Liver (tissue), 8 donors: ENCODE measurements at regions not wholly inside any gene's neighbourhood (a gene's known extent, or its start where the extent isn't known, plus 50 kb on each side); places are given as distances from the start of the nearest gene placed in this dataset.

ENCODE experiments used
- DNase-seq: peaks from one replicate; pipeline ENCODE4 v3.0.0-alpha.2; 2017; ENCODE audit warnings: low spot score
- H3K27ac ChIP-seq, 2 donors: one replicate each; pipeline ENCODE4 v1.7.0; 2013; ENCODE audit warnings: inconsistent platforms in 2 of 2, low read length in 2 of 2, control low read depth in 1 of 2, low read depth in 1 of 2, mild to moderate bottlenecking in 1 of 2
- H3K27me3 ChIP-seq, 4 donors: one replicate each; pipeline versions ENCODE4 v1.6.1 to v1.7.0; 2013; ENCODE audit warnings: low read length in 3 of 4, inconsistent platforms in 1 of 4, mild to moderate bottlenecking in 1 of 4, moderate library complexity in 1 of 4; ENCODE audit not compliant: control insufficient read depth in 4 of 4, insufficient read depth in 4 of 4
- H3K36me3 ChIP-seq, 4 donors: one replicate each; pipeline versions ENCODE4 v1.6.1 to v1.7.0; 2013; ENCODE audit warnings: low read length in 3 of 4, mild to moderate bottlenecking in 3 of 4, low read depth in 1 of 4, moderate library complexity in 1 of 4; ENCODE audit not compliant: control insufficient read depth in 4 of 4, insufficient read depth in 3 of 4
- H3K4me1 ChIP-seq, 4 donors: one replicate each; pipeline versions ENCODE4 v1.6.1 to v1.7.0; 2013; ENCODE audit warnings: low read length in 3 of 4, mild to moderate bottlenecking in 3 of 4, moderate library complexity in 1 of 4; ENCODE audit not compliant: control insufficient read depth in 4 of 4, insufficient read depth in 4 of 4
- H3K4me3 ChIP-seq, 3 donors: one replicate each; pipeline versions ENCODE4 v1.6.1 to v1.7.0; 2013; ENCODE audit warnings: low read length in 3 of 3, control low read depth in 1 of 3, low read depth in 1 of 3, mild to moderate bottlenecking in 1 of 3
- H3K9ac ChIP-seq, 2 donors: one replicate each; pipeline ENCODE4 v1.7.0; 2013; ENCODE audit warnings: low read length in 2 of 2, mild to moderate bottlenecking in 2 of 2, moderate library complexity in 2 of 2, control low read depth in 1 of 2, low read depth in 1 of 2
- H3K9me3 ChIP-seq, 4 donors: one replicate each; pipeline versions ENCODE4 v1.6.1 to v1.7.0; 2013; ENCODE audit warnings: low read length in 3 of 4; ENCODE audit not compliant: control insufficient read depth in 4 of 4
- CTCF ChIP-seq: fragments of 150-350 bp; IDR thresholded peaks from 2 replicates; pipeline ENCODE4 v1.5.1; 2017; ENCODE audit warnings: improper control_type of control experiment, low read depth, low read length; ENCODE audit not compliant: missing input control
- EGR1 ChIP-seq, 2 donors: IDR thresholded peaks; 2 replicates each; pipeline ENCODE4 v1.6.1; 2016 to 2018; ENCODE audit warnings: antibody characterized with exemption in 2 of 2, low read depth in 2 of 2
- FOXA1 ChIP-seq: IDR thresholded peaks from 2 replicates; pipeline ENCODE4 v1.6.1; 2016; ENCODE audit warnings: antibody characterized with exemption
- FOXA2 ChIP-seq: IDR thresholded peaks from 2 replicates; pipeline ENCODE4 v1.6.1; 2016; ENCODE audit warnings: antibody characterized with exemption
- GABPA ChIP-seq, 2 donors: IDR thresholded peaks in 1 of 2; conservative IDR thresholded peaks in 1 of 2; 2 replicates each; pipeline ENCODE4 v1.6.1; 2016; ENCODE audit warnings: antibody characterized with exemption in 2 of 2, mild to moderate bottlenecking in 1 of 2, moderate library complexity in 1 of 2
- HNF4A ChIP-seq, 2 donors: conservative IDR thresholded peaks; 2 replicates each; pipeline ENCODE4 v1.6.1; 2016; ENCODE audit warnings: antibody characterized with exemption in 2 of 2, mild to moderate bottlenecking in 2 of 2
- HNF4G ChIP-seq: IDR thresholded peaks from 2 replicates; pipeline ENCODE4 v1.6.1; 2016; ENCODE audit warnings: antibody characterized with exemption
- JUND ChIP-seq, 2 donors: IDR thresholded peaks; 2 replicates each; pipeline ENCODE4 v1.6.1; 2016; ENCODE audit warnings: antibody characterized with exemption in 2 of 2
- MAX ChIP-seq: IDR thresholded peaks from 2 replicates; pipeline ENCODE4 v1.6.1; 2016; ENCODE audit warnings: antibody characterized with exemption
- RAD21 ChIP-seq, 2 donors: IDR thresholded peaks; 2 replicates each; pipeline ENCODE4 v1.6.1; 2016; ENCODE audit warnings: antibody characterized with exemption in 2 of 2, mild to moderate bottlenecking in 2 of 2
- RXRA ChIP-seq, 2 donors: IDR thresholded peaks; 2 replicates each; pipeline ENCODE4 v1.6.1; 2017 to 2018; ENCODE audit warnings: antibody characterized with exemption in 2 of 2, mild to moderate bottlenecking in 1 of 2
- TAF1 ChIP-seq: conservative IDR thresholded peaks from 2 replicates; pipeline ENCODE4 v1.6.1; 2016; ENCODE audit warnings: antibody characterized with exemption, mild to moderate bottlenecking
- WGBS: extraction: QIAGEN DNeasy Blood & Tissue Kit; methylation state at CpG from one replicate; pipeline ENCODE4 v1.1.7; 2013; 5-methylcytosine and 5-hydroxymethylcytosine counted together
- TF ChIP-seq, protein P1 (sequence below): IDR thresholded peaks from 2 replicates; pipeline ENCODE4 v1.6.1; 2016; ENCODE audit warnings: antibody characterized with exemption
- TF ChIP-seq, protein P2 (sequence below): IDR thresholded peaks from 2 replicates; pipeline ENCODE4 v1.6.1; 2016; ENCODE audit warnings: antibody characterized with exemption
- TF ChIP-seq, protein P3 (sequence below): IDR thresholded peaks from 2 replicates; pipeline ENCODE4 v1.6.1; 2016; ENCODE audit warnings: antibody characterized with exemption, mild to moderate bottlenecking
- donor health status: healthy.
- donor health status: healthy.
- donor health status: healthy.
- donor health status: healthy.
- donor health status: healthy.

- no peak for TF ChIP-seq RAD21 (IDR thresholded peaks at IDR 0.05)
These were observed 154.5 kb downstream of the TMEM168 start (continued) for GRCh38 chr7:112635742-112636141.

GRCh38 chr7:112638675-112639400 is 151.4 kb downstream of the TMEM168 start:
- Histone ChIP-seq H3K27ac (no peak overlapping the region), H3K27me3 (no peaks in the 10 kb centered on the region), H3K4me3 (no peak overlapping the region), H3K9ac (no peak overlapping the region), H3K4me1 (no peaks in the 10 kb centered on the region), H3K36me3 (no peaks in the 10 kb centered on the region), H3K9me3 (no peaks in the 10 kb centered on the region)
- TF ChIP-seq FOXA1 (no peak), HNF4A (conservative IDR thresholded peaks at IDR 0.05) (no peak), JUND (IDR thresholded peaks at IDR 0.05) (no peak), MAX (no peak), HNF4G (no peak), EGR1 (IDR thresholded peaks at IDR 0.05; ENCODE audit: low read depth in 2 of 2) (no peak), TAF1 (no peak), CTCF (no peak)
- TF ChIP-seq, protein P1, sequence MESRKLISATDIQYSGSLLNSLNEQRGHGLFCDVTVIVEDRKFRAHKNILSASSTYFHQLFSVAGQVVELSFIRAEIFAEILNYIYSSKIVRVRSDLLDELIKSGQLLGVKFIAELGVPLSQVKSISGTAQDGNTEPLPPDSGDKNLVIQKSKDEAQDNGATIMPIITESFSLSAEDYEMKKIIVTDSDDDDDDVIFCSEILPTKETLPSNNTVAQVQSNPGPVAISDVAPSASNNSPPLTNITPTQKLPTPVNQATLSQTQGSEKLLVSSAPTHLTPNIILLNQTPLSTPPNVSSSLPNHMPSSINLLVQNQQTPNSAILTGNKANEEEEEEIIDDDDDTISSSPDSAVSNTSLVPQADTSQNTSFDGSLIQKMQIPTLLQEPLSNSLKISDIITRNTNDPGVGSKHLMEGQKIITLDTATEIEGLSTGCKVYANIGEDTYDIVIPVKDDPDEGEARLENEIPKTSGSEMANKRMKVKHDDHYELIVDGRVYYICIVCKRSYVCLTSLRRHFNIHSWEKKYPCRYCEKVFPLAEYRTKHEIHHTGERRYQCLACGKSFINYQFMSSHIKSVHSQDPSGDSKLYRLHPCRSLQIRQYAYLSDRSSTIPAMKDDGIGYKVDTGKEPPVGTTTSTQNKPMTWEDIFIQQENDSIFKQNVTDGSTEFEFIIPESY, result no peak
- TF ChIP-seq, protein P2, sequence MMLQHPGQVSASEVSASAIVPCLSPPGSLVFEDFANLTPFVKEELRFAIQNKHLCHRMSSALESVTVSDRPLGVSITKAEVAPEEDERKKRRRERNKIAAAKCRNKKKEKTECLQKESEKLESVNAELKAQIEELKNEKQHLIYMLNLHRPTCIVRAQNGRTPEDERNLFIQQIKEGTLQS, result no peak
- TF ChIP-seq, protein P3, sequence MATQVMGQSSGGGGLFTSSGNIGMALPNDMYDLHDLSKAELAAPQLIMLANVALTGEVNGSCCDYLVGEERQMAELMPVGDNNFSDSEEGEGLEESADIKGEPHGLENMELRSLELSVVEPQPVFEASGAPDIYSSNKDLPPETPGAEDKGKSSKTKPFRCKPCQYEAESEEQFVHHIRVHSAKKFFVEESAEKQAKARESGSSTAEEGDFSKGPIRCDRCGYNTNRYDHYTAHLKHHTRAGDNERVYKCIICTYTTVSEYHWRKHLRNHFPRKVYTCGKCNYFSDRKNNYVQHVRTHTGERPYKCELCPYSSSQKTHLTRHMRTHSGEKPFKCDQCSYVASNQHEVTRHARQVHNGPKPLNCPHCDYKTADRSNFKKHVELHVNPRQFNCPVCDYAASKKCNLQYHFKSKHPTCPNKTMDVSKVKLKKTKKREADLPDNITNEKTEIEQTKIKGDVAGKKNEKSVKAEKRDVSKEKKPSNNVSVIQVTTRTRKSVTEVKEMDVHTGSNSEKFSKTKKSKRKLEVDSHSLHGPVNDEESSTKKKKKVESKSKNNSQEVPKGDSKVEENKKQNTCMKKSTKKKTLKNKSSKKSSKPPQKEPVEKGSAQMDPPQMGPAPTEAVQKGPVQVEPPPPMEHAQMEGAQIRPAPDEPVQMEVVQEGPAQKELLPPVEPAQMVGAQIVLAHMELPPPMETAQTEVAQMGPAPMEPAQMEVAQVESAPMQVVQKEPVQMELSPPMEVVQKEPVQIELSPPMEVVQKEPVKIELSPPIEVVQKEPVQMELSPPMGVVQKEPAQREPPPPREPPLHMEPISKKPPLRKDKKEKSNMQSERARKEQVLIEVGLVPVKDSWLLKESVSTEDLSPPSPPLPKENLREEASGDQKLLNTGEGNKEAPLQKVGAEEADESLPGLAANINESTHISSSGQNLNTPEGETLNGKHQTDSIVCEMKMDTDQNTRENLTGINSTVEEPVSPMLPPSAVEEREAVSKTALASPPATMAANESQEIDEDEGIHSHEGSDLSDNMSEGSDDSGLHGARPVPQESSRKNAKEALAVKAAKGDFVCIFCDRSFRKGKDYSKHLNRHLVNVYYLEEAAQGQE, result no peak
- WGBS, result 84% methylated on average over 2 of the region's 2 CpGs
- DNase-seq, result no peak

GRCh38 chr7:112640685-112641084 is 149.5 kb downstream of the TMEM168 start:
- Histone ChIP-seq H3K4me3 (no peak overlapping the region), H3K36me3 (no peaks in the 10 kb centered on the region), H3K9me3 (no peaks in the 10 kb centered on the region), H3K4me1 (no peaks in the 10 kb centered on the region), H3K27me3 (no peaks in the 10 kb centered on the region), H3K27ac (no peak overlapping the region), H3K9ac (no peak overlapping the region)
- DNase-seq, result no peak
- WGBS, result 21% methylated on average over 1 of the region's 1 CpG
- TF ChIP-seq HNF4A (conservative IDR thresholded peaks at IDR 0.05) (no peak), GABPA (IDR thresholded peaks at IDR 0.05 in 1 of 2, conservative IDR thresholded peaks at IDR 0.05 in 1 of 2) (no peak), EGR1 (IDR thresholded peaks at IDR 0.05; ENCODE audit: low read depth in 2 of 2) (no peak), TAF1 (no peak), FOXA2 (no peak), MAX (no peak), CTCF (no peak), RXRA (IDR thresholded peaks at IDR 0.05) (no peak), RAD21 (IDR thresholded peaks at IDR 0.05) (no peak)
- TF ChIP-seq, protein P2, result no peak
- TF ChIP-seq, protein P1, result no peak
